A549 (cell line): ENCODE measurements at regions not wholly inside any gene's neighbourhood (a gene's known extent, or its start where the extent isn't known, plus 50 kb on each side); places are given as distances from the start of the nearest gene placed in this dataset.

Source experiments
- ATAC-seq, 2 experiments: fragments of 200-7000 bp in 1 of 2; fragments of >200 bp in 1 of 2; cut with Nextera tagmentation in 1 of 2; cut with Tn5 transposase in 1 of 2; 3 replicates each; pipeline versions ENCODE4 v1.8.0 to v1.9.1; 2018 to 2020; ENCODE audit warnings: mild to moderate bottlenecking in 1 of 2, moderate library complexity in 1 of 2
- CTCF ChIA-PET: fragments of 300-600 bp; sonication (Branson Sonifier 250); formaldehyde crosslinking; extraction: SDS; loops from one replicate; lab custom pipeline; 2021; ENCODE audit warnings: antibody characterized with exemption, inconsistent platforms; lab: Yijun Ruan, JAX
- POLR2A ChIA-PET: fragments of 350-600 bp; formaldehyde crosslinking; extraction: SDS; loops from one replicate; lab custom pipeline; 2021; ENCODE audit warnings: antibody characterized with exemption, inconsistent platforms; lab: Yijun Ruan, JAX
- DNase-seq, 2 experiments: peaks; one replicate each; pipeline versions ENCODE4 v3.0.0 to v3.0.0-alpha.2; 2011 to 2016; ENCODE audit warnings: low read depth in 1 of 2, low spot score in 1 of 2
- FAIRE-seq: peaks from 2 replicates; lab custom pipeline; 2011; peaks lifted over from hg19 to GRCh38; lab: Jason Lieb, UNC
- H3K27ac ChIP-seq, 2 experiments: fragments of >200 bp; sonication (Bioruptor Twin); formaldehyde crosslinking; 3 replicates each; pipeline ENCODE4 v1.5.1; 2016 to 2017
- H3K4me1 ChIP-seq: fragments of >200 bp; sonication (Bioruptor Twin); formaldehyde crosslinking; 3 replicates; pipeline ENCODE4 v1.6.1; 2016
- H3K4me2 ChIP-seq: fragments of >200 bp; sonication (Bioruptor Twin); formaldehyde crosslinking; 3 replicates; pipeline ENCODE4 v1.6.1; 2016
- H3K4me3 ChIP-seq: fragments of >200 bp; sonication (Bioruptor Twin); formaldehyde crosslinking; 3 replicates; pipeline ENCODE4 v1.5.1; 2016
- H3K9me3 ChIP-seq: fragments of >200 bp; sonication (Bioruptor Twin); formaldehyde crosslinking; 3 replicates; pipeline ENCODE4 v1.6.1; 2016
- EHMT2 ChIP-seq: fragments of 200-600 bp; sonication (generic); IDR thresholded peaks from 2 replicates; pipeline ENCODE4 v1.6.1; 2016; ENCODE audit warnings: antibody characterized with exemption, low read depth, mild to moderate bottlenecking, moderate library complexity
- ESRRA ChIP-seq: fragments of 150-350 bp; IDR thresholded peaks from 2 replicates; pipeline ENCODE4 v1.6.1; 2014; ENCODE audit warnings: mild to moderate bottlenecking, low read length, borderline replicate concordance
- HES2 ChIP-seq: fragments of >200 bp; sonication (Bioruptor Twin); formaldehyde crosslinking; IDR thresholded peaks from 2 replicates; pipeline ENCODE4 v1.6.1; 2016
- HEYL ChIP-seq: fragments of 250-450 bp; sonication (Bioruptor Pico); IDR thresholded peaks from 2 replicates; pipeline ENCODE4 v1.8.0; 2021; ENCODE audit warnings: mild to moderate bottlenecking, moderate library complexity
- HOXA7 ChIP-seq: fragments of 250-450 bp; sonication (Bioruptor Pico); IDR thresholded peaks from 2 replicates; pipeline ENCODE4 v1.5.0; 2020; ENCODE audit warnings: mild to moderate bottlenecking, moderate library complexity
- HOXB13 ChIP-seq: fragments of 250-450 bp; sonication (Bioruptor Pico); IDR thresholded peaks from 2 replicates; pipeline ENCODE4 v1.5.0; 2020; ENCODE audit warnings: low read depth, mild to moderate bottlenecking, moderate library complexity
- KDM1A ChIP-seq: fragments of 200-600 bp; sonication (generic); IDR thresholded peaks from 2 replicates; pipeline ENCODE4 v1.6.1; 2016; ENCODE audit warnings: low read depth, mild to moderate bottlenecking
- MAFK ChIP-seq: fragments of 450-650 bp; IDR thresholded peaks from 2 replicates; pipeline ENCODE4 v1.6.1; 2014; ENCODE audit not compliant: partially characterized antibody
- MAX ChIP-seq: IDR thresholded peaks from 2 replicates; pipeline ENCODE4 v1.6.1; 2012
- MYC ChIP-seq: IDR thresholded peaks from 2 replicates; pipeline ENCODE4 v1.6.1; 2012; ENCODE audit warnings: mild to moderate bottlenecking, inconsistent platforms, low read length, improper control_type of control experiment, borderline replicate concordance
- PBX3 ChIP-seq: IDR thresholded peaks from 2 replicates; pipeline ENCODE4 v1.6.1; 2012
- POLR2AphosphoS2 ChIP-seq: conservative IDR thresholded peaks from 2 replicates; pipeline ENCODE4 v1.6.1; 2012; ENCODE audit warnings: low read length, improper control_type of control experiment, inconsistent platforms
- RARB ChIP-seq: fragments of 250-450 bp; sonication (Bioruptor Pico); IDR thresholded peaks from 2 replicates; pipeline ENCODE4 v1.8.0; 2021; ENCODE audit warnings: mild to moderate bottlenecking, moderate library complexity
- REST ChIP-seq: fragments of 200-600 bp; sonication (generic); IDR thresholded peaks from 2 replicates; pipeline ENCODE4 v1.6.1; 2016; ENCODE audit warnings: antibody characterized with exemption, mild to moderate bottlenecking, moderate library complexity
- TFCP2L1 ChIP-seq: fragments of 250-450 bp; sonication (Bioruptor Pico); IDR thresholded peaks from 2 replicates; pipeline ENCODE4 v1.5.0; 2021; ENCODE audit warnings: mild to moderate bottlenecking
- TP53 ChIP-seq: fragments of 250-450 bp; sonication (Bioruptor Pico); IDR thresholded peaks from 2 replicates; pipeline ENCODE4 v1.5.0; 2021; ENCODE audit warnings: mild to moderate bottlenecking, moderate library complexity
- ZFP36 ChIP-seq: fragments of 450-650 bp; IDR thresholded peaks from 2 replicates; pipeline ENCODE4 v1.6.1; 2014; ENCODE audit warnings: borderline replicate concordance; ENCODE audit not compliant: partially characterized antibody
- WGBS: methylation state at CpG from one replicate; pipeline ENCODE4 v1.1.6; 2017; ENCODE audit errors: missing lambda C conversion rate; 5-methylcytosine and 5-hydroxymethylcytosine counted together

- FAIRE-seq: no peak
- Histone ChIP-seq H3K4me1 (peaks cover 5% of the 10 kb centered on the region; the same call in 1 of the 3 replicates), H3K4me2 (no peak overlapping the region), H3K27ac (no peak overlapping the region), H3K4me3 (no peak overlapping the region), H3K9me3 (peaks cover 11% of the 10 kb centered on the region; the same call in 1 of the 3 replicates)
- ChIA-PET CTCF (interaction anchor here (0.9 to 1.3 kb wide), 2 partner anchors 14 to 62 kb away, joined by 3 read pairs; no protein-coding TSS in a partner anchor), POLR2A (no interaction called here)
- peak; percentile 82 for TF ChIP-seq REST
- no peak for TF ChIP-seq ZFP36
- no peak for TF ChIP-seq HES2
- no peak for DNase-seq
- ATAC-seq: no peak
- WGBS: 37% methylated on average over 4 of the region's 4 CpGs
These were observed 356.5 kb upstream of the KLF6 start for GRCh38 chr10:4141471-4141870.

GRCh38 chr10:4138146-4138721 lies 353.2 kb upstream of the KLF6 start:
- Histone ChIP-seq H3K4me2 (no peak overlapping the region), H3K4me1 (no peaks in the 10 kb centered on the region), H3K4me3 (no peak overlapping the region), H3K9me3 (peaks cover 11% of the 10 kb centered on the region; the same call in 1 of the 3 replicates), H3K27ac (no peak overlapping the region)
- POLR2A ChIA-PET: interaction anchor here (0.6 kb wide), 1 partner anchor 132 kb away, joined by 3 read pairs; no protein-coding TSS in a partner anchor
- DNase-seq (no peak), FAIRE-seq (no peak), ATAC-seq (no peak)
- 60% methylated on average over 3 of the region's 3 CpGs for WGBS
- CTCF ChIA-PET: interaction anchor here (1.3 kb wide), 1 partner anchor 15 kb away, joined by 3 read pairs; no protein-coding TSS in a partner anchor
- TF ChIP-seq RARB (CRISPR knock-in tag) (no peak), MAFK (peak; percentile 21)

- H3K27ac ChIP-seq: no peak overlapping the region
- no peak for DNase-seq
- TF ChIP-seq POLR2AphosphoS2 (no peak), MAFK (peak; percentile 68)
- TF ChIP-seq, all 56 proteins: peak for 1
- CTCF ChIA-PET: interaction anchor here (1.3 kb wide), 1 partner anchor 16 kb away, joined by 3 read pairs; no protein-coding TSS in a partner anchor
- Histone ChIP-seq H3K4me3 (no peak overlapping the region), H3K4me2 (no peak overlapping the region), H3K9me3 (peaks cover 11% of the 10 kb centered on the region; the same call in 1 of the 3 replicates), H3K4me1 (no peaks in the 10 kb centered on the region)
- WGBS: 76% methylated on average over 4 of the region's 4 CpGs
- ATAC-seq: no peak
- POLR2A ChIA-PET: no interaction called here
- no peak for FAIRE-seq
These were observed 352.3 kb upstream of the KLF6 start for GRCh38 chr10:4137299-4137698.

- Histone ChIP-seq H3K4me3 (no peak overlapping the region), H3K27ac (no peak overlapping the region), H3K9me3 (peaks cover 7% of the 10 kb centered on the region; the same call in 1 of the 3 replicates), H3K4me1 (peaks cover 9% of the 10 kb centered on the region), H3K4me2 (no peak overlapping the region)
- ChIA-PET POLR2A (no interaction called here), CTCF (interaction anchor here (0.5 kb wide), 1 partner anchor 68 kb away, joined by 4 read pairs; no protein-coding TSS in a partner anchor)
- FAIRE-seq (no peak), DNase-seq (no peak), ATAC-seq (no peak)
- 44% methylated on average over 2 of the region's 2 CpGs for WGBS
- TF ChIP-seq HES2 (no peak), POLR2AphosphoS2 (no peak), EHMT2 (no peak), MAFK (no peak), TFCP2L1 (CRISPR knock-in tag) (no peak), MAX (no peak), PBX3 (no peak), RARB (CRISPR knock-in tag) (no peak), HOXB13 (CRISPR knock-in tag) (no peak), TP53 (CRISPR knock-in tag) (no peak), KDM1A (no peak), REST (no peak), HEYL (CRISPR knock-in tag) (no peak), MYC (no peak), HOXA7 (CRISPR knock-in tag) (no peak), ESRRA (no peak)
These were observed 351.1 kb upstream of the KLF6 start for GRCh38 chr10:4136121-4136520.
